ENCODE measurements at regions not wholly inside any gene's neighbourhood (a gene's known extent, or its start where the extent isn't known, plus 50 kb on each side); places are given as distances from the start of the nearest gene placed in this dataset.

DNA sequence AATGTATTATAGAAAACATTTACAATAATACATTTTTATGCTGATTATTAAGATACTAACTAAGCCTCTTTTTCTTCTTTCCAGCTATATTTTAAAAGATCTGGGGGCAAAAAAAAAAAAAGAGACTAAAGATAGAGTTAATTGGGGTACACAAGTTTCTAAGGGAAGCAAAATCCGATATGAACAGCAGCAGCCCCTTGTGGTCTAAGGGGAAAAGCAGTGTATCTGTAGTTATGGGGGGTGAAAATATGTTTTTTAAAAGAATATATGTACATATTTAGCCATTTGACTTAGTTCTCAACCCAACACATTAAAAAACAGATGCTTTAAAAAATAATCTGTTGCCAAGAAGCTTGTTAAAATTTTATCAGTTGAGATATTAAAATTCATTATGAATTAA, 134.3 kb upstream of the POU5F2 start:
- Mint-ChIP-seq H3K4me3 (ENCODE audit: unreplicated experiment) (no peak overlapping the region), H3K27ac (ENCODE audit: low read depth, unreplicated experiment) (no peak overlapping the region), H3K4me1 (ENCODE audit: insufficient read depth, unreplicated experiment) (no peaks in the 10 kb centered on the region), H3K27me3 (ENCODE audit: insufficient read depth, unreplicated experiment) (no peaks in the 10 kb centered on the region), H3K9me3 (ENCODE audit: unreplicated experiment) (no peaks in the 10 kb centered on the region), H3K36me3 (ENCODE audit: insufficient read depth, unreplicated experiment) (no peaks in the 10 kb centered on the region)
- no TSS peak for BruUV-seq (replicated peaks)
- DNase-seq (ENCODE audit: unreplicated experiment), result no peak
- TF ChIP-seq, protein P1, sequence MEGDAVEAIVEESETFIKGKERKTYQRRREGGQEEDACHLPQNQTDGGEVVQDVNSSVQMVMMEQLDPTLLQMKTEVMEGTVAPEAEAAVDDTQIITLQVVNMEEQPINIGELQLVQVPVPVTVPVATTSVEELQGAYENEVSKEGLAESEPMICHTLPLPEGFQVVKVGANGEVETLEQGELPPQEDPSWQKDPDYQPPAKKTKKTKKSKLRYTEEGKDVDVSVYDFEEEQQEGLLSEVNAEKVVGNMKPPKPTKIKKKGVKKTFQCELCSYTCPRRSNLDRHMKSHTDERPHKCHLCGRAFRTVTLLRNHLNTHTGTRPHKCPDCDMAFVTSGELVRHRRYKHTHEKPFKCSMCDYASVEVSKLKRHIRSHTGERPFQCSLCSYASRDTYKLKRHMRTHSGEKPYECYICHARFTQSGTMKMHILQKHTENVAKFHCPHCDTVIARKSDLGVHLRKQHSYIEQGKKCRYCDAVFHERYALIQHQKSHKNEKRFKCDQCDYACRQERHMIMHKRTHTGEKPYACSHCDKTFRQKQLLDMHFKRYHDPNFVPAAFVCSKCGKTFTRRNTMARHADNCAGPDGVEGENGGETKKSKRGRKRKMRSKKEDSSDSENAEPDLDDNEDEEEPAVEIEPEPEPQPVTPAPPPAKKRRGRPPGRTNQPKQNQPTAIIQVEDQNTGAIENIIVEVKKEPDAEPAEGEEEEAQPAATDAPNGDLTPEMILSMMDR (IDR thresholded peaks at IDR 0.05; ENCODE audit: unreplicated experiment), result no peak
- intact Hi-C loops (cut with micrococcal nuclease), result no loop called here
- ChIA-PET CTCF (interaction anchor here (0.6 to 0.7 kb wide), 2 partner anchors 202 to 516 kb away, joined by 3 read pairs; no protein-coding TSS in a partner anchor), POLR2A (no interaction called here)

DNA sequence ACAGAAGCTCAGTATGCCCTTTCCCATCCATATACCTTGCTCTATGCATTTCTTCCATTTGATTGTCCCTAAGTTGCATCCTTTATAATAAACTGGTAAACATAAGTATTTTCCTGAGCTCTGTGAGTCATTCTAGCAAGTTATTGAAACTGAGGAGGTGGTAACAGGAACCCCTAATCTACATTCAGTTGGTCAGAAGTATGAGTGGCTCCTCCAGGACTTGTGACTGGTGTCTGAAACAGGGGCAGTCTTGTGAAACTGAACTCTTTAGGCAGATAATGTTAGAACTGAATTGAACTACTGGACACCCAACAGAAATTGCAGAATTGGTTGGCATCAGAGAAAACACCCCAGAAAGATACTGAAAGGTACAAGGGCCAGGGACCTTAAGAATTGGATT, 133.1 kb upstream of the POU5F2 start:
- TF ChIP-seq, protein P1 (IDR thresholded peaks at IDR 0.05; ENCODE audit: unreplicated experiment), result no peak
- Mint-ChIP-seq H3K4me1 (ENCODE audit: insufficient read depth, unreplicated experiment) (no peaks in the 10 kb centered on the region), H3K27ac (ENCODE audit: low read depth, unreplicated experiment) (no peak overlapping the region), H3K4me3 (ENCODE audit: unreplicated experiment) (no peak overlapping the region), H3K9me3 (ENCODE audit: unreplicated experiment) (no peaks in the 10 kb centered on the region), H3K27me3 (ENCODE audit: insufficient read depth, unreplicated experiment) (no peaks in the 10 kb centered on the region), H3K36me3 (ENCODE audit: insufficient read depth, unreplicated experiment) (no peaks in the 10 kb centered on the region)
- no TSS peak for BruUV-seq (replicated peaks)
- DNase-seq (ENCODE audit: unreplicated experiment), result no peak
- POLR2A ChIA-PET, result no interaction called here
- CTCF ChIA-PET, result interaction anchor here (0.5 to 0.8 kb wide), 2 partner anchors 24 to 476 kb away, joined by 3 read pairs; no protein-coding TSS in a partner anchor
- intact Hi-C loops (cut with micrococcal nuclease), result no loop called here

DNA sequence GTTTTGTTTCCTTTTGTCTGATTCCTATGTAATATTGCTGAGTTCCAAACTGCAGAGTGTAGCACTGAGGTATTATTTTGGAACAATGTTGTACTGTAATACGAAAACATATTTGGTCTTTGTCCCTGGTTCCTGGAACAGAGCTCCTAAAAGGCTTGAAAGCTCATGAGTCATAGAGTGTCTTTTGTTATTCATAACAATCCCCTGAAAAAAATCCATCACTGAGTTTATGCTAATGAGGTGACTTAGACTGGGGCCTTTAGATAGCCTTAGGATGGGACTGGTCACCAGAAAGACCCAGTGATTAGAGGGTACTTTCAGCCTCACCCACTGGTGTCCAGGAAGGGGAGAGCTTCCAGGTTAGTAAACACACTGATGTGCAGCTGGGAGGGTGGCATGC, 132.7 kb upstream of the POU5F2 start:
- no TSS peak for BruUV-seq (replicated peaks)
- Mint-ChIP-seq H3K4me3 (ENCODE audit: unreplicated experiment) (no peak overlapping the region), H3K36me3 (ENCODE audit: insufficient read depth, unreplicated experiment) (no peaks in the 10 kb centered on the region), H3K27ac (ENCODE audit: low read depth, unreplicated experiment) (no peak overlapping the region), H3K27me3 (ENCODE audit: insufficient read depth, unreplicated experiment) (no peaks in the 10 kb centered on the region), H3K4me1 (ENCODE audit: insufficient read depth, unreplicated experiment) (no peaks in the 10 kb centered on the region), H3K9me3 (ENCODE audit: unreplicated experiment) (no peaks in the 10 kb centered on the region)
- ChIA-PET CTCF (interaction anchor here (0.7 to 0.8 kb wide), 2 partner anchors 25 to 1506 kb away, joined by 3 read pairs; no protein-coding TSS in a partner anchor), POLR2A (no interaction called here)
- TF ChIP-seq, protein P1 (IDR thresholded peaks at IDR 0.05; ENCODE audit: unreplicated experiment), result no peak
- intact Hi-C loops (cut with micrococcal nuclease), result no loop called here
- DNase-seq (ENCODE audit: unreplicated experiment), result peak; percentile 45

DNA sequence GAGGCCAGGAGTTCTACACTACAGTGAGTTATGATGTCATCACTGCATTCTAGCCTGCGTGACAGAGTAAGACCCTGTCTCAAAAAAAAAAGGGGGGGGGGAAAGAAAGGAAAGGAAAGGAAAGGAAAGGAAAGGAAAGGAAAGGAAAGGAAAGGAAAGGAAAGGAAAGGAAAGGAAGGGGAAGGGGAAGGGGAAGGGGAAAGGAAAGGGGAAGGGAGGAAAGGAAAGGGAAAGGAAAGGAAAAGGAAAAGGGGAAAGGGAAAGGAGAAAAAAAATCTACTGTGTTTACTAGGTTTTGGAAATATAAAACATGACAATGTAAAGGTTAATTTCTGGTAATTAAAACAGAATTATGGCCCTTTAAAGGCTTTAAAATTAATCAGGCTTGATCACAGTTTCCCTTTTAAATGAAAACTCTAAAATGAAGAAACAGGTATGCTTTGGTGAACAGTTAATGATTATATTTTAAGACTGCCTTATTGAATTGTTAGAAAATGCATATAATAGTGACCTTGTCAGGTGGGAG, 131.9 kb upstream of the POU5F2 start:
- no peak overlapping the region for H3K4me3 Mint-ChIP-seq (ENCODE audit: unreplicated experiment)
- no TSS peak for BruUV-seq (replicated peaks)
- intact Hi-C loops (cut with micrococcal nuclease), result no loop called here
- ChIA-PET CTCF (interaction anchor here (0.7 kb wide), 1 partner anchor 1506 kb away, joined by 3 read pairs; no protein-coding TSS in a partner anchor), POLR2A (no interaction called here)
- H3K36me3 Mint-ChIP-seq (ENCODE audit: insufficient read depth, unreplicated experiment), result no peaks in the 10 kb centered on the region
- no peaks in the 10 kb centered on the region for H3K9me3 Mint-ChIP-seq (ENCODE audit: unreplicated experiment)
- H3K27ac Mint-ChIP-seq (ENCODE audit: low read depth, unreplicated experiment), result no peak overlapping the region
- TF ChIP-seq, protein P1 (IDR thresholded peaks at IDR 0.05; ENCODE audit: unreplicated experiment), result no peak
- no peaks in the 10 kb centered on the region for H3K27me3 Mint-ChIP-seq (ENCODE audit: insufficient read depth, unreplicated experiment)
- no peak for DNase-seq (ENCODE audit: unreplicated experiment)
- H3K4me1 Mint-ChIP-seq (ENCODE audit: insufficient read depth, unreplicated experiment), result no peaks in the 10 kb centered on the region

All from MCF 10A (cell line).